ENCODE measurements at regions not wholly inside any gene's neighbourhood (a gene's known extent, or its start where the extent isn't known, plus 50 kb on each side); places are given as distances from the start of the nearest gene placed in this dataset.
A peak's percentile ranks its signal among the peaks of the same experiment; 100 is the strongest.

DNA sequence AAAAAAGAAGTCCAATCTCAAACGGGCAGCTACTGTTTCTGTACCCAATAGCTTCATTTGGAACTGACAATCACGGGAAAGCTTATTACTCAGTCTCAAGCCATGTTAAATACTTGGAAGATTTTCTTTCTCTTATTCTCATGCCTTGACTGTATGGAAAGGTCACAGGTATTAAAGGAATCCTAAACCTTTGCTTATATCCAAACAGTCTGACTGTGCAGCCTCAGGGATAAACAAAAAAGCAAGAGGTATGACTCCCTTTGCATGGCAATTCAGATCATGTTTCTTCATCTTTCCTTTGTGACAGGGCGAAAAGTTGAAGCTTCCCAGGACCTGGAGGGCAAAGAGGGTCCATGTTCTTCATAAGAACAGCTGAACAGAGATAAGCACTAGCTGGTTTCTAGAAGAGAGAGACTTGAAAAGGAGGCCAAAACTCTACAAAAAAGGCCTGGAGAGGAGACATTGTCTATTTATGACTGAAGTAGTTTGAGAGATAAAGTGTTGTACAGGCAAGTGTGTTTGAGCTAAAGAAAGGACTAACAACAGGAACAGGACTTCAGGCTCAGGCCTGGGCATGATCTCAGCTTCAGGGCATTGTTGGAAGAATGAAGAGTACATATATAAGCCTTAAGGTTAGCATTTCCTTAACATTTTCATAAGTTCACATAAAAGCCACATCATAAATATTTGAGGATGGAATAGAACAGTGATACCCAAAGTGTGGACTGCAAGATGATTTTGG lies 231.0 kb upstream of the THRB start:
- TF ChIP-seq JUND (IDR thresholded peaks at IDR 0.05; ENCODE audit: low read depth): no peak
- in situ Hi-C loops (cut with HindIII; ENCODE audit: low pct_unique_long_range_greater_than_20kb, low sequenced_read_pairs): no loop called here
- DNase-seq (ENCODE audit: low read depth in 1 of 2, low spot score in 1 of 2): peak in 1 of 2 experiments; percentile 33

DNA sequence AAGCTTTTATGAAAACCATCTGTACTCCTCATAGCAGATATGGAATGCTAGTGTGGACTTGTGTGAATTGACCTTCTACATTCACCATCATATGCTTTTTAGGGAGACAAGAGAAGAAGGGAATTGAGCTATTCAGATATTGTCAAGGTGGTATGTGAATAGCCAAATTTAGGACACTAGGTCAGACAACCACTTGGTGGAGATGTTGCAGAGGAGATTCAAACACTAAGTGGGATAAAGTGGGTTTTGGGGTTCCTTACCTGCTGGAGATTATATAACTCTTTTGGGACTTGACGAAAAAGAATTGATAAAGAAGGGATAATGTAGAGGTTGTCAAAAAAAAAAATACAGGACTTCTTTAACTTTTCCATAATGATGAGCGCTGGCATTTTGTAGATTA lies 231.8 kb upstream of the THRB start:
- TF ChIP-seq JUND (IDR thresholded peaks at IDR 0.05; ENCODE audit: low read depth): no peak
- DNase-seq (ENCODE audit: low read depth in 1 of 2, low spot score in 1 of 2): peak in 1 of 2 experiments; percentile 6
- in situ Hi-C loops (cut with HindIII; ENCODE audit: low pct_unique_long_range_greater_than_20kb, low sequenced_read_pairs): no loop called here

DNA sequence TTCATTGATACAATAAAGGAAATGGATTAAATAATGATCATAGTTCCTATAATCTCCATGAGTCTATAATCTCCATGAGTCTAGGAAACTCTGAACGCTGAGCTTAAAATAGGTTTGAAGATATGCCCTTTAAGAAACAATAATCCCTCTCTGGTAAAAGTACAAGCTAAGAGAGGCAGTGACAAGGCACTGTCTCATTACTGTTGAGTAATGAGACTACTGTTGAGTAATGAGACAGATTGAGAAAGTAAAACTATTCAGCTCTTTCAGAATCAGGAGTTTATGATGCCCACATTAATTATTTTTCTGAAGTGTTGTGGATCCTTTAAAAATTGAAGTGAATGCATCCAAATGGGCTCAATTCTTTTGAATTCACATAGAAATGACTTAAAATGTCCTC lies 235.5 kb upstream of the THRB start:
- DNase-seq (ENCODE audit: low read depth in 1 of 2, low spot score in 1 of 2): no peak
- in situ Hi-C loops (cut with HindIII; ENCODE audit: low pct_unique_long_range_greater_than_20kb, low sequenced_read_pairs): no loop called here
- TF ChIP-seq JUND (IDR thresholded peaks at IDR 0.05; ENCODE audit: low read depth): no peak

DNA sequence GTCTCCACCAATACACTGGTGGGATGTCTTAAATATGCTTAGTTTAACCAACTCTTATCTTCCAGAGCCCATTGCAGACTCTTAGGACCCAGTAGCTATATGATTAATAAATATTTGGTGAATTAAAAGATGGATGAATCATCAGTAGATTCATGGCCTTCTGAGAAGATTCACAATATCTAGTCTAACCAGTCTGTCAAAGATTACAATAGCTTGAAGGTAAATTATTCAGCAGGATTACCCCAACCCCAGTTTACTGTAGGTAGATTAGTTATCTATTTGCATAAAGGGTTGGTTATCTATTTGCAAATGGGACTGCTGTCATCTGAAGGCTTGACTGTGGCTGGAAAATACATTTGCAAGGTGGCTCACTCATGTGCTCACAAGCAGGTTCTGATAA lies 239.4 kb upstream of the THRB start:
- no peak for TF ChIP-seq JUND (IDR thresholded peaks at IDR 0.05; ENCODE audit: low read depth)
- in situ Hi-C loops (cut with HindIII; ENCODE audit: low pct_unique_long_range_greater_than_20kb, low sequenced_read_pairs): no loop called here
- DNase-seq (ENCODE audit: low read depth in 1 of 2, low spot score in 1 of 2): no peak

DNA sequence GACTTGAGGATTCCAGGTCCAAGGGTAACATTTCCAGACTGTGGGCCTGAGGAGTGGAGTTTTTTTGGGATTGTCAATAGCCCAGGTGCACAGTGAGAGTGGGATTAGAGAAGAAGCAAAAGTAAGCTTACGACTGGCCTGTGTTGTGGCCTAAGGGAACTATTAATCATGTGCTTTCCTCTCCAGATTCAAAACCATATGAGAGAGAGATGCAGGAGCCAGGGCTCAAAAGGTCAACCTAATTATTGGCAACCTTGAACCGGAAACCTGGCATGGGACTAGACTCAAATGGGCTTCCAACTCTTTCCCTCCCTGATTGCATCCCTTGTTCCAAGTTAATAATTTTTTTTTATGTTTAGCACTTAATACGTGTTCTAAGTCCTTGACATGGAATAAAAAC lies 242.1 kb upstream of the THRB start:
- no peak for TF ChIP-seq JUND (IDR thresholded peaks at IDR 0.05; ENCODE audit: low read depth)

DNA sequence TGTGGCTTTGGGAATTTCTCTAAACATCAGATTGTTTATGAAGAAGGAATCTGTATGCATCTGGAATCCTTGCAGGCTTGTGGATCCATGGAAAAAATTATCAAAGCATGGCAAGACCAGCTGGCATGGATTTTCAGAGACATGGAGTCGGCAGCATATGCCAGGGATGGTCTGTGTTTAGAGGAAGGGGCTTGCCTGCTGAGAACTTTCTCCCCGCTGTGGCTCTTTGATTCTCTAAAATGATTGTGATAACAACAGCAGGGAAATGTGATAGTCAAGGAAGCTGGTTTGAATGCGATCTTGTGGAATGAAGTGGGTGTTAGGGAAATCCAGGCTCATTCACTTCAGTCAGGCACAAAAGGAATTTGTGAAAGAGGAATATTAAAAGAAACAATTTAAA lies 245.7 kb upstream of the THRB start:
- in situ Hi-C loops (cut with HindIII; ENCODE audit: low pct_unique_long_range_greater_than_20kb, low sequenced_read_pairs): no loop called here
- no peak for DNase-seq (ENCODE audit: low read depth in 1 of 2, low spot score in 1 of 2)
- no peak for TF ChIP-seq JUND (IDR thresholded peaks at IDR 0.05; ENCODE audit: low read depth)

More for the DNA sequence above, 242.1 kb upstream of the THRB start:
- DNase-seq (ENCODE audit: low read depth in 1 of 2, low spot score in 1 of 2): no peak
- in situ Hi-C loops (cut with HindIII; ENCODE audit: low pct_unique_long_range_greater_than_20kb, low sequenced_read_pairs): no loop called here

DNA sequence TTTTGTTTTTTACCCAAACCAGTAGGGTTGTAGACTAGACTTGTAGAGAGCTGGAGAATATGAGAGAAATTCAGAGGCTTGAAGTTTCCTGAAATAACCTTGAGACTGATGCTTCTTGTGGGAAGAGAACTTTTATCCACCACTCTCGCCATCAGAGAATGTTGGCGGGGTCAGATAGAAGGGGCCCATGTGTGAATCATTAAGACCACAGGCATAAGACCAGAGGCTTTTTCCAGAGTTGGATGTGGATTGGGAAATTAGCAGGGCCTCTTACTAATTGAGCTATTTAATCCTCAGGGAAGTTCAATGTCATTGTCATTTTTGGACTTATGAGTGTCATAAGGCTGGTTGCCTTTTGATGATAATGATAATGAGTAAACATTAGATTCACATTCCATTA lies 246.9 kb upstream of the THRB start:
- no peak for TF ChIP-seq JUND (IDR thresholded peaks at IDR 0.05; ENCODE audit: low read depth)
- DNase-seq (ENCODE audit: low read depth in 1 of 2, low spot score in 1 of 2): no peak
- in situ Hi-C loops (cut with HindIII; ENCODE audit: low pct_unique_long_range_greater_than_20kb, low sequenced_read_pairs): no loop called here

DNA sequence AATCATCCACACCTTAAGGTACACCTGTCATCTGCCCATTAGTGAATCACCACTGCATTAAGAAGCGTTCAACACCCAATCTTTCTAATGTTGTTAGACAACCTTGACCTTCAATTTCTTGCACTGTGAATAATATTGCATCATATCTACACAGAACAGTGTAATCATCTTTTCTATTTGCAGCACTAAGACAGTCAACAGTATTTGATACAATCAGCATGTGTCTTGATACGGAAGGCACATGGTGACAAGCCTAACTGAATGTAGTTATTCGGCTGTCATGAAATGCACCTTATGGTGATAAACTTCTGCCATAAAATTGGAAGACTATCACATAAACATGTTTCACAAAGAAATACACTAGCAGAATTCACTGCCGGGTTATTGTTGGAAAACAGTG lies 253.9 kb upstream of the THRB start:
- no peak for TF ChIP-seq JUND (IDR thresholded peaks at IDR 0.05; ENCODE audit: low read depth)
- no peak for DNase-seq (ENCODE audit: low read depth in 1 of 2, low spot score in 1 of 2)
- in situ Hi-C loops (cut with HindIII; ENCODE audit: low pct_unique_long_range_greater_than_20kb, low sequenced_read_pairs): no loop called here

DNA sequence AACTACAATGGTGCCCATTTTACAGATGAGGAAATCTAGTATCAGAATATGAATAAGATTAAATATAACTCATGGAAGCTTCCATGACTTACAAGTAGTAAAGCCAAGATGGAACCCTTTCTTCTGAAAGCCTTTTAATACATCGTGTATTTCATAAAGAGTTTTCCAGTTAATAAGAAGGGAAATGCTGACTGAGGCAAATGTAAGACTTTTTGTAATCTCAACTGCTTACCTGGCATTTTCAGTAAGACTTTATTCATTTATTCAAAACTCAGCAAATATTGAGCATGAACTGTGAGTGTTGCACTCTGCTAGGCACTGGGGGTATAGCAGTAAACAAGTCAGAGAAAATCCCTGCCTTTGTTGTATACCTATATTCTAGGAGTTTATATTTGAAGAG lies 256.4 kb upstream of the THRB start:
- in situ Hi-C loops (cut with HindIII; ENCODE audit: low pct_unique_long_range_greater_than_20kb, low sequenced_read_pairs): no loop called here
- no peak for TF ChIP-seq JUND (IDR thresholded peaks at IDR 0.05; ENCODE audit: low read depth)
- no peak for DNase-seq (ENCODE audit: low read depth in 1 of 2, low spot score in 1 of 2)

DNA sequence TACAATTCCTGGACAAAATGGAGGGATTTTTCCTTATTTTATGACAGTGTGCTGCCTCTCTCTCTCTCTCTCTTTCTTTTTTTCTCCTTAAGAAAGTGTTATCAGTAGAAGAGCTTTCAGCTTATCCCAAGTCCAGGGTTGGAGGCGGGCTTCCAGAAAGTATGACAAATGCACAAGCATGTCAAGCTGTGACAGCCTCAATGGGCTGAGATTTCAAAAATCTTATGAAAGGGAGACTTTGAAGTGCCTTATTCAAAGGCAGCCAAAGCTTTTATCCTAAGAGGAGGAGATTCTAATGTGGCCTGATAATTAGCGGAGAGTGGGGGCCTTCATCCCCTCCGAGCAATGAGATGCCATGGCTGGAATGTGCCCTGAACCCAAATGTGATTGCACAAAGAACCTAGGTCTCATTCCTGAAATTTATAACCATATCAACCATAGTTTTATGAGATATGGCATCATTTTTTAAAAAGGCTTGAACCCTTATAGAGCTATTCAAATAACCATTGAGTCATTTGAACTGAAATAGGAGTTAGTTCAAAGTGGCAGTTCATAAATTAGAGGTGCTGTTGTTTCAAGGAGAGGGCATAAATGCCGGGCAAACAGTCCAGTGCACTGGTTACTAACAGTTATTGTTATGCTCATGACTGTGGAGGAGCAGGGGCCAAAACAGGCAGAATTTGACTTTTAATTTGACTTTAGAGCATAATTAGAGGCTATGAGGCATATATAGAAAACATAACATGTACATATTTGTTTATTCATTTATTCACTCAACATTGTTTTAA lies 261.6 kb upstream of the THRB start:
- in situ Hi-C loops (cut with HindIII; ENCODE audit: low pct_unique_long_range_greater_than_20kb, low sequenced_read_pairs): no loop called here
- DNase-seq (ENCODE audit: low read depth in 1 of 2, low spot score in 1 of 2): no peak
- no peak for TF ChIP-seq JUND (IDR thresholded peaks at IDR 0.05; ENCODE audit: low read depth)

DNA sequence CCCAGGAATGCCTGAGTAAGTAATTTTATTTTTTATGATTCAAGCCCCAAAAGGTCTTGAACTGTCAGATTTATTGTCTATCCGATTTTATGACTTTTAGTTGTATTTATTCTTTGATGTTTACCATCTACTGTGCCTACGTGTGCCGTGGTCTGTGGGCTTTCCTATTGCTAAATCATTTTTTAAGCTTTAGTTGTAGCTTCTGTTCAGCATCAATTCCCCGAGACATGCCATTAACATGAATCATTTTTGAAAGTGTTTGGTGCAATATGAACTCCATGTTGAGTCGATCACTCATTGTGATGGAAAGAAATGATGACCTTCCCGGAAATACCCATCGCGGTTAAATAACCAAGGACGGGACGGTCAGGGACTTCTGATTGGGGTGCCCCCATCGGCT lies 268.7 kb upstream of the THRB start:
- TF ChIP-seq JUND (IDR thresholded peaks at IDR 0.05; ENCODE audit: low read depth): no peak
- no peak for DNase-seq (ENCODE audit: low read depth in 1 of 2, low spot score in 1 of 2)
- in situ Hi-C loops (cut with HindIII; ENCODE audit: low pct_unique_long_range_greater_than_20kb, low sequenced_read_pairs): no loop called here

DNA sequence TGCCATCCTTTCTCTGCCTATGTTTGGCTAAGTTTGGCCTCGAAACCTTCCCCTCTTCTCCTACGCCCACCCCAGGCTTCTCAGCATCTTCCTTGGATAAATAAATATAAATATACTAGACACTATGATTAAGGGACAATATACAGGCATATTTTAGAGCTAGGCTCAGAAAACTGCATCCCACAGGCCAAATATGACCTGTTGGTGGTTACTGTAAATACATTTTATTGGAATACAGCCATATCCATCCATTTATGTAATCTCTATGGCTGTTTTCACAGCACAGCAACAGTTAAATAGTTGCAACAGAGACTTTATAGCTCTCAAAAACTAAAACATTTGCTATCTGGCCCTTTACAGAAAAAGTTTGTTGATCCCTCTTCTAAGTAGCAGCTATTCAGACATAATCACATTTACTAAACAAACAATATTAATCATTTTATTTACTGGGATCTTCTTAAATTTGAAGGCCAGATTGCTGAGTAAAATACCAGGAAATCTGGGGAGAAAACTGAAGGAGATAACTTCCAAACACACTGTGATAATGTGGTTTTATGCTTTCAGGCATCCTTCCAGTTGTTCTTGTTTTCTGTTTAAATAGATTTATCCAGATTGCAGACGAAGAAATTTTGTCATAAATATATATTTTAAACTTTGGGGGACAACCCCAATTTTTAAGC lies 269.7 kb upstream of the THRB start:
- TF ChIP-seq JUND (IDR thresholded peaks at IDR 0.05; ENCODE audit: low read depth): no peak
- in situ Hi-C loops (cut with HindIII; ENCODE audit: low pct_unique_long_range_greater_than_20kb, low sequenced_read_pairs): no loop called here
- DNase-seq (ENCODE audit: low read depth in 1 of 2, low spot score in 1 of 2): no peak

DNA sequence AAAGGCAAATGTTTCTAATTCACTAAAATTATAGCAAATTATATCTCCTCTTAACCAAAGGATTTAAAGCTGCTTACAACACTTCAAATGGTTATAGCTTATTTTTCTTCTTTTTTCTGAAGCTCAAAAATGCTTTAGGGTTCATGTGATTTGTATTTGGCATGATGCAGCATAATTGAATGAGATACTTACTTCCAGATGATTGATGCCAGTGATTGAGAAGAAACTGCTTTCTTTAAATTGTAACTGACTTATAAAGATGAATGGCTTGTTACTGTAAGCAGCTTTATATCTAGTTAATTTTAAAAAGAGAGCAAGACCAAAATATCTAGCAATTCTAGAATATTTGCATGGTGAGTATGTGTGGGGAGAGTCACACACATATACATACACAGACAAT lies 270.7 kb upstream of the THRB start:
- no peak for DNase-seq (ENCODE audit: low read depth in 1 of 2, low spot score in 1 of 2)
- in situ Hi-C loops (cut with HindIII; ENCODE audit: low pct_unique_long_range_greater_than_20kb, low sequenced_read_pairs): no loop called here
- TF ChIP-seq JUND (IDR thresholded peaks at IDR 0.05; ENCODE audit: low read depth): no peak

All from T47D (cell line).